Skeletal muscle cell (primary cell): ENCODE measurements at regions not wholly inside any gene's neighbourhood (a gene's known extent, or its start where the extent isn't known, plus 50 kb on each side); places are given as distances from the start of the nearest gene placed in this dataset.
"Not testable (repeated sequence)": the region's sequence is repeated elsewhere in the genome, so short reads cannot be mapped to it uniquely, and the experiment has no call there.

Experiments
- DNase-seq: peaks from one replicate; pipeline ENCODE4 v3.0.0-alpha.2; 2010; ENCODE audit warnings: low read depth
- H3K4me3 ChIP-seq: 2 replicates; pipeline ENCODE4 v1.5.1; 2011; ENCODE audit warnings: low read depth, mild to moderate bottlenecking, control low read depth, low read length, moderate library complexity

DNA sequence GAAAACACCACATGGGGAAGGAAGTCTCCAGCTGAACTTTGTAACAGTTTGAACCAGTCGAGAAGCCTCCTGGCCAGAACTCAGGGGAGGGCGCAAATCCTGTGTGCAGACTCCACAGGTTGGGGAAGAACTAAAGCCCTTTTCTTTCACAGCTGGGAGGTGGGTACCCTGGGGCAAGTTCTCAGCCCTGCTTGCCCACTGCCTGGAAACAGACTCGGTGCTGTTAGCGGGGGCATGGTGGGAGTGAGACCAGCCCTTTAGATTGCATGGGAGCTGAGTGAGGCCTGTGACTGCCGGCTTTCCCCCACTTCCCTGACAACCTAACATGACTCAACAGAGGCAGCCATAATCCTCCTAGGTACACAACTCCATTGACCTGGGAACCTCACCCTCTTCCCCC lies 223.6 kb upstream of the DLGAP1 start:
- not testable (repeated sequence) for H3K4me3 ChIP-seq, DNase-seq

DNA sequence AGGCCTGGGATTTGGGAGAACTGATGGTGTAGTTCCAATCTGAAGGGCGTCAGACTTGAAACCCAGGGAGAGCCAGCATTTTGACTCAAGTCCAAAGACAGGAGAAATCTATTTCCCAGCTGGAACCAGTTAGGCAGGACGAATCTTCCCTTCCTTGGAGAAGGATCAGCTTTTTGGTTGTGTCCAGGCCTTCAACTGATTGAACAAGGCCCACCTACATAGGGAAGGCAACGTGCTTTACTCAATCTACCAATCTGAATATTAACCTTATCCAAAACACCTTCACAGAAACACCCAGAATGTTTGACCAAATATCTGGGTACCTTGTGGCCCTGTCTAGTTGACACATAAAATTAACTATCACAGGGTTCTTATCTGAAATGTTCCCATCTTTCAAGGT lies 221.9 kb upstream of the DLGAP1 start:
- DNase-seq: no peak
- no peak overlapping the region for H3K4me3 ChIP-seq

GRCh38 chr18:4672162-4672561 lies 217.1 kb upstream of the DLGAP1 start:
- DNase-seq: no peak
- H3K4me3 ChIP-seq: no peak overlapping the region

GRCh38 chr18:4658804-4659203 lies 203.7 kb upstream of the DLGAP1 start:
- no peak overlapping the region for H3K4me3 ChIP-seq
- DNase-seq: no peak

DNA sequence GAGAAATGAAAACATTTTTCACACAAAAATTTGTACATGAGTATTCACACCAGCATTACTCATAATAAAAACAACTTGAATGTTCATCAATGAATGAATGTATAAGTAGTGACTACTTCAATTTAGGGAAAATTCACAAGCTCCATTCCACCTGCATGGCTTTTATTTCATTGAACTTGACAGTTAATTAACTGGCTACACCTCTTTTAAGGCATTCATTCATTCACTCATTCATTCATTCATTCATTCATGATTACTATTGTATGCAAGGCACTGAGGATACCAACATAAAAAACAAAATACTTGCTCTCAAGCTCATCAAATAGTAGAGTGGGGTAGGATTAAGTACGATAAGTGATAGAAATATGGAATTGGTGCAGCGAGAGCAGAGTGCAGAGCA lies 198.3 kb upstream of the DLGAP1 start:
- no peak overlapping the region for H3K4me3 ChIP-seq
- no peak for DNase-seq

GRCh38 chr18:4641771-4642368 lies 186.8 kb upstream of the DLGAP1 start:
- H3K4me3 ChIP-seq: no peak overlapping the region
- DNase-seq: no peak

GRCh38 chr18:4640349-4641012 lies 185.4 kb upstream of the DLGAP1 start:
- no peak overlapping the region for H3K4me3 ChIP-seq
- no peak for DNase-seq

- no peak overlapping the region for H3K4me3 ChIP-seq
Observed at GRCh38 chr18:4639628-4640310, 184.7 kb upstream of the DLGAP1 start.

GRCh38 chr18:4638680-4639079 lies 183.6 kb upstream of the DLGAP1 start:
- no peak overlapping the region for H3K4me3 ChIP-seq
- no peak for DNase-seq

More at GRCh38 chr18:4639628-4640310, 184.7 kb upstream of the DLGAP1 start:
- no peak for DNase-seq

DNA sequence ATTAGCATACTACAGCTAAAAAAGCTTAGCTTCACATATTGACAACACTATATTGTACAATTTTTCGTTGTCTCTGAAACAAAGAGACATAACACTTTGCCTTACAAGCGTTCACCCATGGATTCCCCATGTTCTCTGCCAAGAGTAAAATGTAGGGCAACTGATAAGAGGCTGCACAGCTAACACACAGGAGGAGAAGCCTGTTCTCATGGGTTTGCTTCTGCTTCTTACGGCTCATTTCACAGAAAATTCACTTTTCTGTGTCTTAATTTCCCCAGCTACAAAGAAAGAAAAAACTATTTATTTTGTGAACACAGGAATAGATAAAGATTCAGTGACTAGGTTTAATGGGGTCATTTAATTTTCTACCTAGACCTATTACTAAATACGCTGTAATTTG lies 182.8 kb upstream of the DLGAP1 start:
- H3K4me3 ChIP-seq: no peak overlapping the region
- no peak for DNase-seq

DNA sequence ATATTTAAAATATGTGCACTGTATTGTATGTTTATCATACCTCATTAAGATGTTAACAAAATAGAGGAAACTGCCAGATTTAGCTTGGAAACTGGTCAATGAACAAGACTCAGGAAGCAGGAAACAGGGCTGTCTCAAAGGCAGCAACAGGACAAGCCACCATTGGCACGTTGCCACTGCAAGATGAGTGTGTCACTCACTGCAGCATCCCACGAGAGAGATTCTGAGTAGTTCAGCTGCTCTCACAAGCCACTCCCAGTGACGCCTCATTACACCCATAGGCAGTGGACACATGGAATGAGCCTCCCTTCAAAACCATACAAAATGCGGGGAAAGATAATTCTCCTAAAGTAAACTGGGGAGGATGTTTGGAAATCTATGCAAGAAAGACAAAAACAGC lies 181.9 kb upstream of the DLGAP1 start:
- no peak for DNase-seq
- H3K4me3 ChIP-seq: no peak overlapping the region

DNA sequence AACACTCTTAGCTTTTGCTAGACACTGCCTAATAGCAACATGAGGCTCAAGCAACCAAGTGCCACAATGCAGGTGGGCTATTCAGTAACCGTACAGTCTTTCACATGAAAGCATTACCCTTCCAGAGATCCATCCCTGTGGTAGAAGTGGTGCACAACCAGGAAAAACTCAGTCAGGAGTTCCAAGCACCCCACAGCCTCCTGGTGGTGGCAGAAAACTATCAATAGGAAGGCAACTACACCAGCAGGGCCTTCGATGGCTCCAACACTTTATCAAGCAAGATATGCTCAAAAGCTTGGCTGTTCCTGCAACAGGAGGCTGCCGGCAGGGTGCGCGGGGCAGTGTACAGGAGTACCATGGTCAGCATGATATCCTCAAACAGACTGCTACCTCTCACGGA lies 176.1 kb upstream of the DLGAP1 start:
- no peak overlapping the region for H3K4me3 ChIP-seq
- DNase-seq: no peak

DNA sequence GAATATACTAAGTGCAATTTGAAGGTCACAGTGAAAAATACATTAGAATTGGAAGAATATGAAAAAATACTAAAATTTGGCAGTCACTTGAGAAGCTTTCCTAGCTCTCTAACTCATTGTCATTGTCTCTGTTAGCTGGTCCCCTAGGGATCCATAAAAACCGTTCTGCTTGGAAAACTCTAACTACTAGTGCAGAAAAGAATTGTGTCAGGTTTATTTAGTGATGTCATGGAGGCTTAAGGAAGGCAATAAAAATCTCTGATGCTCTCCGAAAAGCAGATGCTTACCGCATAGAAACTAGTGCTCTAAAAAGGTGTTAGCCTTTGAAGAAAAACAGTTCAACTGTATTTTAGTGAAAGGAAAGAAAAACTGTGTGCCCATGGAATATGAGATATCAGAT lies 150.1 kb upstream of the DLGAP1 start:
- no peak overlapping the region for H3K4me3 ChIP-seq
- no peak for DNase-seq

GRCh38 chr18:4603955-4604354 lies 148.8 kb upstream of the DLGAP1 start:
- H3K4me3 ChIP-seq: no peak overlapping the region
- no peak for DNase-seq

DNA sequence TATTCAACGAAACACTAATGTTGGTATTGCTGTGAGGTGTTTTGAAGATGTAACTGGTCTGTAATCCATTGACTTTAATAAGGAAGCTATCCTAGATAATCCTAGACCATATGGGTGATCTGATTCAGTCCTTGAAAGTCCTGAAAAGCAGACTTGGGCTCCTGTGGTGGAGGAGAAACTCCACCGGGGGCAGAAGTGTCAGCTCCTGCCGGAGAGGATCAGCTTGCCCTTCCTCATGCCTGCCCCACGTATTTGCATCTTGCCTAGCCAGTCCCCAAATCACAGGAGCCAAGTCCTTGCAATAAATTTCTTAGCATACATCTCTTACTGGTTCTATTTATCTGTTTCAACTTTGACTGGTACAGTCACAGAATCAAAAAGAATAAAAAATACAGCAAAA lies 144.2 kb upstream of the DLGAP1 start:
- DNase-seq: no peak
- no peak overlapping the region for H3K4me3 ChIP-seq

DNA sequence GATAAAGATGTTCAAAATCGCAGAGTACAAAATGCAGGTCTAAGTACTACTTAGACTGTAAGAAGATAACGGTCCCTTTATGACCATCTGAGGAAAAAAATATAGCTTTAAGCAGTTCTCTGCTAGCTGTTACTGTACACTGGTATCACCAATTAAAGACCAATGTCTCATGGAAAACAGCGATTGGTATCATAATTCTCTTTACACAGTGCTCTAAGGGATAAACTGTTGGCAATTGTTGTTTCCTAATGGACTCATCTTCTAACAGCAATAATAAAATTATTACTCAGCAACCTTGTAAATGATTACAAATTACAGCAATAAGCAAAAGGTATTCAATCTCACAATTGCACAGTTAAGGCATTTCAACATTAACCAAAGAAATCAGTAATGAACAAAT lies 142.2 kb upstream of the DLGAP1 start:
- no peak overlapping the region for H3K4me3 ChIP-seq
- DNase-seq: no peak

- no peak overlapping the region for H3K4me3 ChIP-seq
- DNase-seq: no peak
Observed at GRCh38 chr18:4593895-4594294, 138.8 kb upstream of the DLGAP1 start.

GRCh38 chr18:4593459-4593858 lies 138.4 kb upstream of the DLGAP1 start:
- H3K4me3 ChIP-seq: no peak overlapping the region
- DNase-seq: no peak

DNA sequence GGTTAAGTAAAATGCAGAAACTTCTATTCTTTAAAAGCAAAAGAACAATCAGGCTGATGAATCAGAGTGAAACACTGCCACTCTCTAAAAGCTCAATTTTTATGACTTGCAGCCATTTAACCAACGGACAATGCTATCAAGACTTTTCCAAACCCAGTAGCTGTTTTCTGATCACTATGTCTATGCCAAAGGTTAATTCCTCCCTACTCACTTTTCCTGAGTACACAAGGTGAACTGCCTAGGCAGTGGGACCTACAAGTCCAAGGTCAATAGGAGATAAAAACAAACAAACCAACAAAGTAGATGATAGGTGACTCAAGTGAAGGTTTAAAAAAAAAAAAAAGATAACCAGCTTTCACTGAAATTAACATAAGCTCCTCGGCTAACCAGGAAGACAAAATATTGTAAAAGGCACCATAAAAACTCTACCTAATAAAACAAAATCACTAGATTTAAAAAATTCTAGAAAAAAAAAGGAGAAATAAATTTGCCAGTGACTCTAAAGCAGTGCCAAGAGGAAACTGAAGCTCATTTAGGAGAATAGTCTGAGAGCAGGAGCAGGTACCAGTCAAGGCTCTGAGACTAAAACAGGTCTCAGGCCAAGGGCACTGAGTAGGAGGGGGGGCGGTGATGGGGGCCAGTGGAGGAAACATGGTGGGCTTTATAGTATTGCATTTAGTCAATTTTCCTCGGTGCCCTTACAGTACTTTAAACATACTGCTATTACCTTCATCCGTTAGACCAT lies 134.1 kb upstream of the DLGAP1 start:
- no peak overlapping the region for H3K4me3 ChIP-seq
- DNase-seq: no peak

GRCh38 chr18:4587204-4587603 lies 132.1 kb upstream of the DLGAP1 start:
- no peak for DNase-seq

More at GRCh38 chr18:4587204-4587603, 132.1 kb upstream of the DLGAP1 start:
- H3K4me3 ChIP-seq: no peak overlapping the region
